MM.1S (cell line): ENCODE measurements at regions not wholly inside any gene's neighbourhood (a gene's known extent, or its start where the extent isn't known, plus 50 kb on each side); places are given as distances from the start of the nearest gene placed in this dataset.

Experiments
- DNase-seq: peaks from one replicate; pipeline ENCODE4 v3.0.0-alpha.2; 2015
- H2AFZ ChIP-seq: fragments of 300-600 bp; sonication (generic); 2 replicates; pipeline ENCODE4 v1.6.0; 2016; ENCODE audit warnings: antibody characterized with exemption, low read length
- H3F3A ChIP-seq: fragments of 300-600 bp; sonication (generic); 2 replicates; pipeline ENCODE4 v1.6.1; 2016; ENCODE audit warnings: mild to moderate bottlenecking, antibody characterized with exemption, low read length, moderate library complexity, mixed read lengths; ENCODE audit not compliant: insufficient read depth
- H3K27ac ChIP-seq: fragments of 300-600 bp; sonication (generic); 2 replicates; pipeline ENCODE4 v1.5.1; 2016; ENCODE audit warnings: mild to moderate bottlenecking, low read length
- H3K27me3 ChIP-seq: fragments of 300-600 bp; sonication (generic); replicated peaks from 2 replicates; pipeline ENCODE4 v1.6.0; 2016; ENCODE audit warnings: low read length; ENCODE audit not compliant: insufficient read depth
- H3K36me3 ChIP-seq: fragments of 300-600 bp; sonication (generic); replicated peaks from 2 replicates; pipeline ENCODE4 v1.6.1; 2016; ENCODE audit warnings: mild to moderate bottlenecking, low read length, mixed read lengths; ENCODE audit not compliant: insufficient read depth
- H3K4me1 ChIP-seq: fragments of 300-600 bp; sonication (generic); 2 replicates; pipeline ENCODE4 v1.6.1; 2016; ENCODE audit warnings: low read length, mixed read lengths
- H3K4me2 ChIP-seq: fragments of 300-600 bp; sonication (generic); 2 replicates; pipeline ENCODE4 v1.6.0; 2016; ENCODE audit warnings: low read depth, low read length
- H3K4me3 ChIP-seq: fragments of 300-600 bp; sonication (generic); 2 replicates; pipeline ENCODE4 v1.5.1; 2016; ENCODE audit warnings: low read length, mixed read lengths
- H3K79me2 ChIP-seq: fragments of 300-600 bp; sonication (generic); 2 replicates; pipeline ENCODE4 v1.6.1; 2016; ENCODE audit warnings: mixed run types, low read length, mixed read lengths
- H3K9ac ChIP-seq: fragments of 300-600 bp; sonication (generic); 2 replicates; pipeline ENCODE4 v1.6.1; 2016; ENCODE audit warnings: low read length, mixed read lengths
- H3K9me2 ChIP-seq: fragments of 300-600 bp; sonication (generic); replicated peaks from 2 replicates; pipeline ENCODE4 v1.6.1; 2016; ENCODE audit warnings: mild to moderate bottlenecking, low read length, mixed read lengths; ENCODE audit not compliant: insufficient read depth
- H3K9me3 ChIP-seq: fragments of 300-600 bp; sonication (generic); replicated peaks from 2 replicates; pipeline ENCODE4 v1.6.1; 2016; ENCODE audit warnings: mild to moderate bottlenecking, low read length, mixed read lengths; ENCODE audit not compliant: insufficient read depth
- H4K20me1 ChIP-seq: fragments of 300-600 bp; sonication (generic); 2 replicates; pipeline ENCODE4 v1.6.1; 2016; ENCODE audit warnings: mild to moderate bottlenecking, low read length, moderate library complexity, mixed read lengths; ENCODE audit not compliant: insufficient read depth
- EZH2 ChIP-seq: fragments of 300-600 bp; sonication (generic); optimal IDR thresholded peaks from 2 replicates; pipeline ENCODE3; 2017; ENCODE audit warnings: low read depth, mild to moderate bottlenecking, antibody characterized with exemption, low read length, mixed read lengths
- EZH2phosphoT487 ChIP-seq: fragments of 300-600 bp; sonication (generic); IDR thresholded peaks from 2 replicates; pipeline ENCODE4 v1.6.1; 2018; ENCODE audit warnings: antibody characterized with exemption, low read length
- TF ChIP-seq, protein P1 (sequence below): fragments of 300-600 bp; sonication (generic); IDR thresholded peaks from 2 replicates; pipeline ENCODE4 v1.5.1; 2016; ENCODE audit warnings: antibody characterized with exemption, low read length, mixed read lengths

DNA sequence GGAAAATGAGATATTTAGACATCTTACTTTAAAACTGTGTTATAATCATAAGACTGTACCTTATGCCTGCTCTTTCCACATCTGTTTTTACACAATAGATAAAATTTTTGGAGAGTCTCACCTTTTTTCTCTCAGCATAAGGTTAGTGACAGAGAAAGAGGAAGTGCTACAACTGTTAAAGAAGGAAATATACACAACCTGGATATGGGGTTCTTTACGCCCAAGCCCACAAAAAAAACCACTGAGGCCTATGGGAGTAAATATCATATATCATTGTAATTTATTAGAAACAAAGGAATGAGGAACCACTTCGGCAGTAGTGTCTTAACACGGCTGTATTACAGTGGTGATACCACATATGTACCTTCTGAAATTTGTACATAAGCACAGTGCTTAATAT, 265.9 kb upstream of the GK2 start:
- TF ChIP-seq EZH2 (no peak), EZH2phosphoT487 (no peak)
- TF ChIP-seq, protein P1, sequence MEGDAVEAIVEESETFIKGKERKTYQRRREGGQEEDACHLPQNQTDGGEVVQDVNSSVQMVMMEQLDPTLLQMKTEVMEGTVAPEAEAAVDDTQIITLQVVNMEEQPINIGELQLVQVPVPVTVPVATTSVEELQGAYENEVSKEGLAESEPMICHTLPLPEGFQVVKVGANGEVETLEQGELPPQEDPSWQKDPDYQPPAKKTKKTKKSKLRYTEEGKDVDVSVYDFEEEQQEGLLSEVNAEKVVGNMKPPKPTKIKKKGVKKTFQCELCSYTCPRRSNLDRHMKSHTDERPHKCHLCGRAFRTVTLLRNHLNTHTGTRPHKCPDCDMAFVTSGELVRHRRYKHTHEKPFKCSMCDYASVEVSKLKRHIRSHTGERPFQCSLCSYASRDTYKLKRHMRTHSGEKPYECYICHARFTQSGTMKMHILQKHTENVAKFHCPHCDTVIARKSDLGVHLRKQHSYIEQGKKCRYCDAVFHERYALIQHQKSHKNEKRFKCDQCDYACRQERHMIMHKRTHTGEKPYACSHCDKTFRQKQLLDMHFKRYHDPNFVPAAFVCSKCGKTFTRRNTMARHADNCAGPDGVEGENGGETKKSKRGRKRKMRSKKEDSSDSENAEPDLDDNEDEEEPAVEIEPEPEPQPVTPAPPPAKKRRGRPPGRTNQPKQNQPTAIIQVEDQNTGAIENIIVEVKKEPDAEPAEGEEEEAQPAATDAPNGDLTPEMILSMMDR: no peak
- Histone ChIP-seq H3K4me3 (no peak overlapping the region), H3K27me3 (no peaks in the 10 kb centered on the region)

GRCh38 chr4:79673377-79673776, 265.3 kb upstream of the GK2 start:
- Histone ChIP-seq H3K9ac (no peak overlapping the region), H3K27me3 (no peaks in the 10 kb centered on the region), H4K20me1 (no peaks in the 10 kb centered on the region), H3F3A (no peaks in the 10 kb centered on the region), H2AFZ (no peak overlapping the region), H3K4me3 (no peak overlapping the region), H3K79me2 (no peaks in the 10 kb centered on the region), H3K27ac (no peak overlapping the region), H3K9me2 (no peaks in the 10 kb centered on the region), H3K9me3 (no peaks in the 10 kb centered on the region), H3K4me2 (no peak overlapping the region), H3K4me1 (no peaks in the 10 kb centered on the region), H3K36me3 (no peaks in the 10 kb centered on the region)
- TF ChIP-seq, protein P1: no peak
- no peak for TF ChIP-seq EZH2
- TF ChIP-seq EZH2phosphoT487: no peak
- no peak for DNase-seq

More for the DNA sequence above, 265.9 kb upstream of the GK2 start:
- no peak overlapping the region for H3K4me2 ChIP-seq
- no peak overlapping the region for H3K9ac ChIP-seq
- no peaks in the 10 kb centered on the region for H3K9me3 ChIP-seq
- DNase-seq: no peak
- no peaks in the 10 kb centered on the region for H3K79me2 ChIP-seq
- H3F3A ChIP-seq: no peaks in the 10 kb centered on the region
- H3K9me2 ChIP-seq: no peaks in the 10 kb centered on the region
- H4K20me1 ChIP-seq: no peaks in the 10 kb centered on the region
- H3K27ac ChIP-seq: no peak overlapping the region
- H2AFZ ChIP-seq: no peak overlapping the region
- no peaks in the 10 kb centered on the region for H3K36me3 ChIP-seq
- no peaks in the 10 kb centered on the region for H3K4me1 ChIP-seq

DNA sequence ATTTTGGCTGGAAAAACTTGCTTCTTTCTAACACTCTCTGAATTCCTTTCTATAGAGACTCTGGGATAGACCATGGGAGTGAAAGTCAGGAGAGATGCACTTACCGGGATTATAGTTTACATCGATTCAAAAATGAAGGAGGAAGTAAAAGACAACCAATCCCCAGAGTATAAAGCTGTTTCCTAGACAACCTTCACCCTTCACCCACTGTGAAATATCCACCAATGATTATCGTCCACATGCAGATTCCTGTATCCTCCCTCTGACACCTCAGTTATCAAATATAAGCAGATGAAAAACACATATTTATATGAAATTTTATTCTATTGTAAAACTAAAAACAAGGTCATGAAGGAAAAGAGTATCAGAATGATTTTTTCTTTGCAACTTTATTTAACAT, 258.8 kb upstream of the GK2 start:
- Histone ChIP-seq H4K20me1 (no peaks in the 10 kb centered on the region), H3K4me2 (no peak overlapping the region), H3K27ac (no peak overlapping the region), H3K9me3 (no peaks in the 10 kb centered on the region), H3K9ac (no peak overlapping the region), H3F3A (no peaks in the 10 kb centered on the region), H2AFZ (no peak overlapping the region), H3K36me3 (no peaks in the 10 kb centered on the region), H3K9me2 (no peaks in the 10 kb centered on the region), H3K4me3 (no peak overlapping the region), H3K27me3 (no peaks in the 10 kb centered on the region), H3K79me2 (no peaks in the 10 kb centered on the region), H3K4me1 (no peaks in the 10 kb centered on the region)
- no peak for TF ChIP-seq EZH2
- TF ChIP-seq EZH2phosphoT487: no peak
- TF ChIP-seq, protein P1: no peak
- no peak for DNase-seq
